HepG2 (cell line): ENCODE measurements at regions not wholly inside any gene's neighbourhood (a gene's known extent, or its start where the extent isn't known, plus 50 kb on each side); places are given as distances from the start of the nearest gene placed in this dataset.
"Not testable (repeated sequence)": the region's sequence is repeated elsewhere in the genome, so short reads cannot be mapped to it uniquely, and the experiment has no call there.

Experiments
- ATAC-seq: fragments of 200-7000 bp; cut with Tn5 transposase; 3 replicates; pipeline ENCODE4 v1.9.1; 2020; ENCODE audit warnings: mild to moderate bottlenecking, moderate library complexity
- BruUV-seq: library from RNA; stranded (reverse); fragments of 400-500 nt; replicated peaks from 2 replicates; lab custom pipeline; 2021; lab: Mats Ljungman, UMichigan
- CTCF ChIA-PET: fragments of 300-600 bp; formaldehyde crosslinking; extraction: SDS; loops from one replicate; lab custom pipeline; 2021; ENCODE audit warnings: low total read pairs, inconsistent platforms, low intra/inter-chr PET ratio; lab: Yijun Ruan, JAX
- POLR2A ChIA-PET: fragments of 350-600 bp; sonication (Branson Sonifier 250); formaldehyde crosslinking; loops from one replicate; lab custom pipeline; 2020; ENCODE audit warnings: antibody characterized with exemption, inconsistent platforms; lab: Yijun Ruan, JAX
- DNase-seq: peaks from one replicate; pipeline ENCODE4 v3.0.0-alpha.2; 2015; ENCODE audit warnings: low spot score
- FAIRE-seq: peaks from 3 replicates; lab custom pipeline; 2011; peaks lifted over from hg19 to GRCh38; lab: Jason Lieb, UNC
- H2AFZ ChIP-seq: one replicate; pipeline ENCODE4 v1.6.1; 2011; ENCODE audit warnings: low read length, inconsistent platforms
- H3K27ac ChIP-seq: fragments of 300-600 bp; 3 replicates; pipeline ENCODE4 v1.8.0; 2011; ENCODE audit warnings: mixed run types, mild to moderate bottlenecking, mixed read lengths, low read length, inconsistent platforms; ENCODE audit not compliant: insufficient read depth; ENCODE audit errors: extremely low read length
- H3K27me3 ChIP-seq, 2 experiments: fragments of 200-600 bp in 1 of 2; 2 replicates in 1 of 2; 3 replicates in 1 of 2; pipeline versions ENCODE4 v1.6.0 to v1.8.0; 2011; ENCODE audit warnings: low read length in 2 of 2, mild to moderate bottlenecking in 2 of 2, moderate library complexity in 2 of 2, inconsistent platforms in 1 of 2; ENCODE audit not compliant: insufficient read depth in 2 of 2, control insufficient read depth in 1 of 2
- H3K36me3 ChIP-seq, 2 experiments: fragments of 200-600 bp in 1 of 2; replicated peaks in 1 of 2; 2 replicates in 1 of 2; 3 replicates in 1 of 2; pipeline versions ENCODE4 v1.5.1 to v1.8.0; 2011; ENCODE audit warnings: low read length in 2 of 2, inconsistent platforms in 1 of 2; ENCODE audit not compliant: insufficient read depth in 2 of 2, control insufficient read depth in 1 of 2
- H3K4me1 ChIP-seq: 2 replicates; pipeline ENCODE4 v1.5.1; 2012; ENCODE audit warnings: low read length, inconsistent platforms; ENCODE audit not compliant: insufficient read depth
- H3K4me2 ChIP-seq: 2 replicates; pipeline ENCODE4 v1.6.0; 2011; ENCODE audit warnings: low read depth, low read length, inconsistent platforms
- H3K4me3 ChIP-seq, 3 experiments: fragments of 200-600 bp in 1 of 3; sonication (generic), shearing (Covaris generic) in 1 of 3; replicated peaks in 1 of 3; 2 replicates each; pipeline ENCODE4 v1.5.1; 2011 to 2016; ENCODE audit warnings: low read length in 3 of 3, inconsistent platforms in 2 of 3, low read depth in 2 of 3, mild to moderate bottlenecking in 2 of 3, control low read depth in 1 of 3, mixed read lengths in 1 of 3; ENCODE audit not compliant: insufficient read depth in 1 of 3
- H3K79me2 ChIP-seq: one replicate; pipeline ENCODE4 v1.6.1; 2011; ENCODE audit warnings: low read length, inconsistent platforms; ENCODE audit not compliant: insufficient read depth
- H3K9ac ChIP-seq: 2 replicates; pipeline ENCODE4 v1.6.0; 2011; ENCODE audit warnings: mild to moderate bottlenecking, low read depth, low read length, inconsistent platforms; ENCODE audit not compliant: insufficient read depth
- H3K9me3 ChIP-seq: 2 replicates; pipeline ENCODE4 v1.5.1; 2012; ENCODE audit warnings: mild to moderate bottlenecking, low read length
- H4K20me1 ChIP-seq: 2 replicates; pipeline ENCODE4 v1.6.0; 2011; ENCODE audit warnings: inconsistent platforms, mild to moderate bottlenecking, low read length, moderate library complexity; ENCODE audit not compliant: insufficient read depth
- BCLAF1 ChIP-seq: fragments of 450-650 bp; IDR thresholded peaks from 2 replicates; pipeline ENCODE4 v1.6.1; 2017; ENCODE audit warnings: mild to moderate bottlenecking
- FOXJ3 ChIP-seq: sonication (generic); formaldehyde crosslinking; IDR thresholded peaks from 2 replicates; pipeline ENCODE4 v1.4.0; 2020; ENCODE audit warnings: missing genetic modification reagents, mild to moderate bottlenecking, borderline replicate concordance
- HDAC6 ChIP-seq: fragments of 200-600 bp; sonication (generic); IDR thresholded peaks from 2 replicates; pipeline ENCODE4 v1.7.0; 2017; ENCODE audit warnings: mild to moderate bottlenecking, antibody characterized with exemption, low read length, low read depth
- HIVEP1 ChIP-seq: sonication (generic); formaldehyde crosslinking; IDR thresholded peaks from 2 replicates; pipeline ENCODE4 v1.4.0; 2020; ENCODE audit warnings: mild to moderate bottlenecking, missing genetic modification reagents
- MYC ChIP-seq: sonication (generic); formaldehyde crosslinking; IDR thresholded peaks from 2 replicates; pipeline ENCODE4 v1.9.0; 2021; ENCODE audit warnings: missing genetic modification reagents, borderline replicate concordance
- RFXAP ChIP-seq: sonication (generic); formaldehyde crosslinking; IDR thresholded peaks from 2 replicates; pipeline ENCODE4 v1.4.0; 2020; ENCODE audit warnings: missing genetic modification reagents, borderline replicate concordance
- TEAD3 ChIP-seq: optimal IDR thresholded peaks from 2 replicates; pipeline ENCODE3; 2016; ENCODE audit warnings: borderline replicate concordance
- ZBTB49 ChIP-seq: sonication (generic); formaldehyde crosslinking; IDR thresholded peaks from 2 replicates; pipeline ENCODE4 v1.4.0; 2020; ENCODE audit warnings: missing genetic modification reagents, borderline replicate concordance
- ZNF503 ChIP-seq: sonication (generic); formaldehyde crosslinking; IDR thresholded peaks from 2 replicates; pipeline ENCODE4 v1.4.0; 2020; ENCODE audit warnings: missing genetic modification reagents
- WGBS: methylation state at CpG from one replicate; pipeline ENCODE4 v1.1.6; 2017; ENCODE audit warnings: low lambda C conversion rate; 5-methylcytosine and 5-hydroxymethylcytosine counted together
- in situ Hi-C: cut with HindIII; loops from 2 replicates; pipeline ENCODE4 v1.10.0; 2017; ENCODE audit warnings: low pct_unique_long_range_greater_than_20kb; ENCODE audit not compliant: extremely low pct_ligation_motif_present
- intact Hi-C: fragments of 100-400 bp; cut with micrococcal nuclease; formaldehyde crosslinking; loops from one replicate; pipeline ENCODE4 v1.10.0; 2022; ENCODE audit not compliant: unreplicated experiment

DNA sequence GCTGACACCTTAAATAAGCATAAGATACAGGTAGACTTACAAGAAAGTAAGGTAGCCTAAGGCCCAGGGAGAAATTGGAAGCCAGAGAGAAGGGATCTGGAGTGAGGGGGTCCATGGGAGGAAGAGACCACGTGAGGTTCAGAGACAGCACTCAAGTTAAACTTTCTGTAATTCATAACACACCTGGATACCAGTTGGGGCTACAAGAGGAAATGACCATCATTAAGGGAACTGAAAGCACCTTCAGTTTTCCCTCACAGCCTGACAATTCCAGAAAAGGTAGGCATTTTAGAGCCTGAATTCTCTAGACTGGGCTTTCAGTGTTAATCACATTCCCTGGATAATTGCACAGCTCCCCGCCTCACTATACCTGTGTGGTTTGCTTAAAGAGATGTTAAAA lies 355.5 kb downstream of the FBXW7 start:
- no peaks in the 10 kb centered on the region for H3K9me3 ChIP-seq
- peaks cover 0 to 11% of the 10 kb centered on the region in 2 experiments; a peak in 3 of 5 replicates for H3K27me3 ChIP-seq
- CTCF ChIA-PET: no interaction called here
- TF ChIP-seq BCLAF1 (no peak), MYC (CRISPR knock-in tag) (no peak), HIVEP1 (CRISPR knock-in tag) (no peak), ZBTB49 (CRISPR knock-in tag) (no peak), HDAC6 (no peak), ZNF503 (no peak), FOXJ3 (CRISPR knock-in tag) (no peak), TEAD3 (CRISPR knock-in tag) (no peak), RFXAP (no peak)
- TF ChIP-seq, all 625 proteins: peak for 0
- in situ Hi-C loops (no loop called here), intact Hi-C loops (no loop called here)
- Histone ChIP-seq H3K4me2 (no peak overlapping the region), H3K27ac (no peak overlapping the region), H4K20me1 (no peaks in the 10 kb centered on the region), H3K4me1 (no peaks in the 10 kb centered on the region), H3K36me3 (no peaks in the 10 kb centered on the region), H3K79me2 (no peaks in the 10 kb centered on the region), H2AFZ (no peak overlapping the region), H3K4me3 (no peak overlapping the region), H3K9ac (no peak overlapping the region)
- WGBS: 5% methylated on average over 2 of the region's 2 CpGs
- ATAC-seq (no peak), FAIRE-seq (no peak), DNase-seq (no peak)
- POLR2A ChIA-PET: no interaction called here
- no TSS peak for BruUV-seq

DNA sequence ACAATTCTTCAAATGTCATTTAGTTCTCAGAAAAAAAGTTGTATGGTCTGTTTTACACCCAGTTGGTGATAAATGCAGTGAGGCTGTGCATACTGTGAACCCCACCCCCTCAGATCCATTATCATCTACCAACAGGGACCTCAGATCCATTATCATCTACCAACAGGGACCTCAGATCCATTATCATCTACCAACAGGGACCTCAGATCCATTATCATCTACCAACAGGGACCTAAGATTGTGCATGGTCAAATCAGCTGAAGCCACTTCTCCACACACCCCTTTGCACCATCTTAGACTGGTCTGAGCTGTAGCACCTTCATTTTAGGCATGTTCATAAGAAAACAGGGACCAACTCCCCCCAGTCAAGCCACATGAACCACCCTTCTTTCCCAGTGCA lies 358.4 kb downstream of the FBXW7 start:
- H3K9me3 ChIP-seq, H3K4me3 ChIP-seq, H3K36me3 ChIP-seq, H4K20me1 ChIP-seq, in situ Hi-C loops, ATAC-seq, FAIRE-seq, intact Hi-C loops, H2AFZ ChIP-seq, POLR2A ChIA-PET, H3K27ac ChIP-seq, BruUV-seq, H3K4me2 ChIP-seq, CTCF ChIA-PET, H3K4me1 ChIP-seq, H3K9ac ChIP-seq, DNase-seq, H3K79me2 ChIP-seq: not testable (repeated sequence)
- H3K27me3 ChIP-seq: peaks cover 0 to 11% of the 10 kb centered on the region in 2 experiments; a peak in 3 of 5 replicates
